ENCODE measurements at regions not wholly inside any gene's neighbourhood (a gene's known extent, or its start where the extent isn't known, plus 50 kb on each side); places are given as distances from the start of the nearest gene placed in this dataset.

GRCh38 chr6:117136702-117137101 lies 128.7 kb upstream of the VGLL2 start:
- no peak for TF ChIP-seq MEIS2 (CRISPR knock-in tag; IDR thresholded peaks at IDR 0.05)
- TF ChIP-seq KLF9 (CRISPR knock-in tag; IDR thresholded peaks at IDR 0.05; ENCODE audit: low read depth), result no peak
- TF ChIP-seq ZFP37 (CRISPR knock-in tag; IDR thresholded peaks at IDR 0.05; ENCODE audit: borderline replicate concordance), result no peak
- no peak for TF ChIP-seq CTCF (CRISPR knock-in tag; IDR thresholded peaks at IDR 0.05)
- TF ChIP-seq ZHX2 (IDR thresholded peaks at IDR 0.05; ENCODE audit: low read depth), result no peak
- TF ChIP-seq ZHX2 (CRISPR knock-in tag; IDR thresholded peaks at IDR 0.05; ENCODE audit: borderline replicate concordance), result no peak
- no peak for TF ChIP-seq THAP8 (CRISPR knock-in tag; IDR thresholded peaks at IDR 0.05; ENCODE audit: borderline replicate concordance)
- no peak for TF ChIP-seq MXD1 (CRISPR knock-in tag; IDR thresholded peaks at IDR 0.05)

Data from HepG2 (cell line).